Fibroblast of skin of left biceps (primary cell): ENCODE measurements at regions not wholly inside any gene's neighbourhood (a gene's known extent, or its start where the extent isn't known, plus 50 kb on each side); places are given as distances from the start of the nearest gene placed in this dataset.
"Not testable (repeated sequence)": the region's sequence is repeated elsewhere in the genome, so short reads cannot be mapped to it uniquely, and the experiment has no call there.

Experiments used
- DNase-seq, 2 experiments: peaks; one replicate each; pipeline ENCODE4 v3.0.0-alpha.2; 2013; ENCODE audit warnings: low read depth in 2 of 2

DNA sequence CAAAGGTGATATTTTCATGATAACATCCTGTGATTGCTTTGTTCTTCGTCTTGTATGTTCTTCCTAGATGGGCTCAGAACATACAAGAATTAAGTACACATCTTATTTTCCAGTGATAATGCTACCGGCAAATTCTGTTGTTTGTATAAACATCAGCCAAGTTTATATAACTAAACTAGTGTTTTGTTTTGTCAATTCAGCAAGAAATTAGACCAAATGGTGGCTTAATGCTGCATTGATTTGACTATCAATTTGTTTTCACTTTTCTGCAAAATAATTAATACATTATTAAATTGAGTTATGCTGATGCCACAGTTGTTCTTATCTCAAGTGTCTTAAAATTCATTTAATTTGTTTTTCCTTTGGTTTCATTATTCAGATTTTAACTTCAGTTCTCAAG is 177.7 kb downstream of the OR4F29 start:
- not testable (repeated sequence) for DNase-seq

DNA sequence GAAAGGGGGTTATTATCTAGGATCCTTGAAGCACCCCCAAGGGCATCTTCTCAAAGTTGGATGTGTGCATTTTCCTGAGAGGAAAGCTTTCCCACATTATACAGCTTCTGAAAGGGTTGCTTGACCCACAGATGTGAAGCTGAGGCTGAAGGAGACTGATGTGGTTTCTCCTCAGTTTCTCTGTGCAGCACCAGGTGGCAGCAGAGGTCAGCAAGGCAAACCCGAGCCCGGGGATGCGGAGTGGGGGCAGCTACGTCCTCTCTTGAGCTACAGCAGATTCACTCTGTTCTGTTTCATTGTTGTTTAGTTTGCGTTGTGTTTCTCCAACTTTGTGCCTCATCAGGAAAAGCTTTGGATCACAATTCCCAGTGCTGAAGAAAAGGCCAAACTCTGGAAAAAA is 183.7 kb downstream of the OR4F29 start:
- DNase-seq: peak in 1 of 2 experiments; percentile 12
